ENCODE measurements at regions not wholly inside any gene's neighbourhood (a gene's known extent, or its start where the extent isn't known, plus 50 kb on each side); places are given as distances from the start of the nearest gene placed in this dataset.

GRCh38 chr15:35880896-35881295 is 334.9 kb upstream of the DPH6 start:
- TF ChIP-seq EZH2phosphoT487 (IDR thresholded peaks at IDR 0.05) (no peak), EZH2 (IDR thresholded peaks at IDR 0.05) (no peak)
- TF ChIP-seq, protein P1, sequence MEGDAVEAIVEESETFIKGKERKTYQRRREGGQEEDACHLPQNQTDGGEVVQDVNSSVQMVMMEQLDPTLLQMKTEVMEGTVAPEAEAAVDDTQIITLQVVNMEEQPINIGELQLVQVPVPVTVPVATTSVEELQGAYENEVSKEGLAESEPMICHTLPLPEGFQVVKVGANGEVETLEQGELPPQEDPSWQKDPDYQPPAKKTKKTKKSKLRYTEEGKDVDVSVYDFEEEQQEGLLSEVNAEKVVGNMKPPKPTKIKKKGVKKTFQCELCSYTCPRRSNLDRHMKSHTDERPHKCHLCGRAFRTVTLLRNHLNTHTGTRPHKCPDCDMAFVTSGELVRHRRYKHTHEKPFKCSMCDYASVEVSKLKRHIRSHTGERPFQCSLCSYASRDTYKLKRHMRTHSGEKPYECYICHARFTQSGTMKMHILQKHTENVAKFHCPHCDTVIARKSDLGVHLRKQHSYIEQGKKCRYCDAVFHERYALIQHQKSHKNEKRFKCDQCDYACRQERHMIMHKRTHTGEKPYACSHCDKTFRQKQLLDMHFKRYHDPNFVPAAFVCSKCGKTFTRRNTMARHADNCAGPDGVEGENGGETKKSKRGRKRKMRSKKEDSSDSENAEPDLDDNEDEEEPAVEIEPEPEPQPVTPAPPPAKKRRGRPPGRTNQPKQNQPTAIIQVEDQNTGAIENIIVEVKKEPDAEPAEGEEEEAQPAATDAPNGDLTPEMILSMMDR (IDR thresholded peaks at IDR 0.05) = no peak
- no peak overlapping the region for H3K9ac ChIP-seq
- no peak for DNase-seq (ENCODE audit: low spot score)
- no peaks in the 10 kb centered on the region for H3K9me3 ChIP-seq (ENCODE audit: low read depth)
- H3K4me1 ChIP-seq = no peaks in the 10 kb centered on the region
- H3K27me3 Mint-ChIP-seq (ENCODE audit: insufficient read depth, low read depth) = no peaks in the 10 kb centered on the region
- H3K4me3 Mint-ChIP-seq = no peak overlapping the region
- no peaks in the 10 kb centered on the region for H3K36me3 Mint-ChIP-seq
- H3K27me3 ChIP-seq = no peaks in the 10 kb centered on the region
- no peaks in the 10 kb centered on the region for H3K9me3 Mint-ChIP-seq
- no peak overlapping the region for H2AFZ ChIP-seq (replicated peaks)
- no peaks in the 10 kb centered on the region for H3K36me3 ChIP-seq
- no peaks in the 10 kb centered on the region for H3K4me1 Mint-ChIP-seq
- H3K79me2 ChIP-seq (ENCODE audit: low read depth) = no peaks in the 10 kb centered on the region
- no peaks in the 10 kb centered on the region for H4K20me1 ChIP-seq (ENCODE audit: low read depth)
- no peak overlapping the region for H3K27ac ChIP-seq
- H3K4me2 ChIP-seq = no peak overlapping the region
- no peak overlapping the region for H3K27ac Mint-ChIP-seq
- H3K4me3 ChIP-seq = no peak overlapping the region
- H3F3A ChIP-seq (ENCODE audit: low read depth) = no peaks in the 10 kb centered on the region

GRCh38 chr15:35885870-35886269 is 339.9 kb upstream of the DPH6 start:
- Histone ChIP-seq H3K36me3 (no peaks in the 10 kb centered on the region), H3K27me3 (no peaks in the 10 kb centered on the region), H3K4me2 (no peak overlapping the region), H3K4me1 (no peaks in the 10 kb centered on the region), H3K9me3 (ENCODE audit: low read depth) (no peaks in the 10 kb centered on the region), H3K27ac (no peak overlapping the region), H3K9ac (no peak overlapping the region), H4K20me1 (ENCODE audit: low read depth) (no peaks in the 10 kb centered on the region), H3K79me2 (ENCODE audit: low read depth) (no peaks in the 10 kb centered on the region), H3K4me3 (no peak overlapping the region), H3F3A (ENCODE audit: low read depth) (no peaks in the 10 kb centered on the region), H2AFZ (replicated peaks) (no peak overlapping the region)
- H3K4me1 Mint-ChIP-seq = no peaks in the 10 kb centered on the region
- TF ChIP-seq EZH2phosphoT487 (IDR thresholded peaks at IDR 0.05) (no peak), EZH2 (IDR thresholded peaks at IDR 0.05) (no peak)
- TF ChIP-seq, protein P1 (IDR thresholded peaks at IDR 0.05) = no peak
- no peaks in the 10 kb centered on the region for H3K27me3 Mint-ChIP-seq (ENCODE audit: insufficient read depth, low read depth)
- no peak for DNase-seq (ENCODE audit: low spot score)
- H3K27ac Mint-ChIP-seq = no peak overlapping the region
- no peak overlapping the region for H3K4me3 Mint-ChIP-seq
- no peaks in the 10 kb centered on the region for H3K36me3 Mint-ChIP-seq
- no peaks in the 10 kb centered on the region for H3K9me3 Mint-ChIP-seq

- Histone ChIP-seq H3K27ac (no peak overlapping the region), H4K20me1 (ENCODE audit: low read depth) (no peaks in the 10 kb centered on the region), H3K9ac (no peak overlapping the region), H3K36me3 (no peaks in the 10 kb centered on the region), H3K79me2 (ENCODE audit: low read depth) (no peaks in the 10 kb centered on the region), H2AFZ (replicated peaks) (no peak overlapping the region), H3K4me2 (no peak overlapping the region), H3K9me3 (ENCODE audit: low read depth) (no peaks in the 10 kb centered on the region), H3K4me1 (no peaks in the 10 kb centered on the region), H3K4me3 (no peak overlapping the region), H3K27me3 (no peaks in the 10 kb centered on the region), H3F3A (ENCODE audit: low read depth) (no peaks in the 10 kb centered on the region)
- H3K4me1 Mint-ChIP-seq = no peaks in the 10 kb centered on the region
- no peaks in the 10 kb centered on the region for H3K36me3 Mint-ChIP-seq
- DNase-seq (ENCODE audit: low spot score) = no peak
- no peaks in the 10 kb centered on the region for H3K27me3 Mint-ChIP-seq (ENCODE audit: insufficient read depth, low read depth)
- TF ChIP-seq EZH2 (IDR thresholded peaks at IDR 0.05) (no peak), EZH2phosphoT487 (IDR thresholded peaks at IDR 0.05) (no peak)
- TF ChIP-seq, protein P1 (IDR thresholded peaks at IDR 0.05) = no peak
- no peak overlapping the region for H3K27ac Mint-ChIP-seq
- H3K9me3 Mint-ChIP-seq = no peaks in the 10 kb centered on the region
- H3K4me3 Mint-ChIP-seq = no peak overlapping the region
Observed at GRCh38 chr15:35886765-35887164, 340.8 kb upstream of the DPH6 start.

GRCh38 chr15:35888815-35889214 is 342.9 kb upstream of the DPH6 start:
- Histone ChIP-seq H3K4me1 (no peaks in the 10 kb centered on the region), H2AFZ (replicated peaks) (no peak overlapping the region), H3K9ac (no peak overlapping the region), H3K4me2 (no peak overlapping the region), H4K20me1 (ENCODE audit: low read depth) (no peaks in the 10 kb centered on the region), H3K9me3 (ENCODE audit: low read depth) (no peaks in the 10 kb centered on the region), H3K27me3 (no peaks in the 10 kb centered on the region), H3K4me3 (no peak overlapping the region), H3K36me3 (no peaks in the 10 kb centered on the region), H3K79me2 (ENCODE audit: low read depth) (no peaks in the 10 kb centered on the region), H3K27ac (no peak overlapping the region), H3F3A (ENCODE audit: low read depth) (no peaks in the 10 kb centered on the region)
- Mint-ChIP-seq H3K9me3 (no peaks in the 10 kb centered on the region), H3K27ac (no peak overlapping the region), H3K27me3 (ENCODE audit: insufficient read depth, low read depth) (no peaks in the 10 kb centered on the region), H3K4me1 (no peaks in the 10 kb centered on the region), H3K4me3 (no peak overlapping the region), H3K36me3 (no peaks in the 10 kb centered on the region)
- TF ChIP-seq, protein P1 (IDR thresholded peaks at IDR 0.05) = no peak
- TF ChIP-seq EZH2phosphoT487 (IDR thresholded peaks at IDR 0.05) (no peak), EZH2 (IDR thresholded peaks at IDR 0.05) (no peak)
- DNase-seq (ENCODE audit: low spot score) = no peak

Data from neural progenitor cell (in vitro differentiated cells).